HCT116 (cell line): ENCODE measurements at regions not wholly inside any gene's neighbourhood (a gene's known extent, or its start where the extent isn't known, plus 50 kb on each side); places are given as distances from the start of the nearest gene placed in this dataset.

ENCODE experiments used
- CEBPB ChIP-seq: IDR thresholded peaks from 2 replicates; pipeline ENCODE4 v1.6.1; 2012; ENCODE audit warnings: low read depth
- JUND ChIP-seq: IDR thresholded peaks from 2 replicates; pipeline ENCODE4 v1.6.1; 2012
- POLR2A ChIP-seq: IDR thresholded peaks from 2 replicates; pipeline ENCODE4 v1.7.0; 2011; ENCODE audit warnings: borderline replicate concordance; ENCODE audit not compliant: insufficient read depth, insufficient read length; ENCODE audit errors: extremely low read depth
- POLR2AphosphoS5 ChIP-seq: IDR thresholded peaks from 2 replicates; pipeline ENCODE4 v1.6.1; 2011; ENCODE audit warnings: mild to moderate bottlenecking, low read depth, low read length, moderate library complexity
- RAD21 ChIP-seq: IDR thresholded peaks from 2 replicates; pipeline ENCODE4 v1.6.1; 2012; ENCODE audit warnings: low read depth, mild to moderate bottlenecking
- SP1 ChIP-seq: IDR thresholded peaks from 2 replicates; pipeline ENCODE4 v1.6.1; 2012; ENCODE audit warnings: low read depth
- TF ChIP-seq, protein P1 (sequence below), 3 experiments: fragments of 200-600 bp in 1 of 3; sonication (generic) in 1 of 3; IDR thresholded peaks in 2 of 3; conservative IDR thresholded peaks in 1 of 3; 2 replicates each; pipeline ENCODE4 v1.5.1; 2012 to 2017; ENCODE audit warnings: low read depth in 2 of 3, low read length in 2 of 3, antibody characterized with exemption in 1 of 3, borderline replicate concordance in 1 of 3, control low read depth in 1 of 3, mild to moderate bottlenecking in 1 of 3, mixed read lengths in 1 of 3, mixed run types in 1 of 3, moderate library complexity in 1 of 3; ENCODE audit not compliant: insufficient read depth in 1 of 3

DNA sequence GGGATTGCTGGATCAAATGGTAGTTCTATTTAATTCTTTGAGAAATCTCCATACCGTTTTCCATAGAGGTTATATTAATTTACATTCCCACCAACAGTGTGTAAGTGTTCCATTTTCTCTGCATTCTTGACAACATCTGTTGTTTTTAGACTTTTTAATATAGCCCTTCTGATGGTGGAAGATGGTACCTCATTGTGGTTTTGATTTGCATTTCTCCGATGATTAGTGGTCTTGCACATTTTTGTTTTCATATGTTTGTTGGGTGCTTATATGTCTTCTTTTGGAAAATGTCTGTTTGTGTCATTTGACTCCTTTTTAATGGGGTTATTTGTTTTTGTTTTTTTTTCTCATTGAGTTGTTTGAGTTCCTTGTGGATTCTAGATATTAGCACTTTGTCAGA is 75.3 kb upstream of the PUDP start:
- TF ChIP-seq RAD21 (no peak), CEBPB (no peak), POLR2A (no peak), JUND (no peak), POLR2AphosphoS5 (no peak), SP1 (no peak)
- TF ChIP-seq, protein P1, sequence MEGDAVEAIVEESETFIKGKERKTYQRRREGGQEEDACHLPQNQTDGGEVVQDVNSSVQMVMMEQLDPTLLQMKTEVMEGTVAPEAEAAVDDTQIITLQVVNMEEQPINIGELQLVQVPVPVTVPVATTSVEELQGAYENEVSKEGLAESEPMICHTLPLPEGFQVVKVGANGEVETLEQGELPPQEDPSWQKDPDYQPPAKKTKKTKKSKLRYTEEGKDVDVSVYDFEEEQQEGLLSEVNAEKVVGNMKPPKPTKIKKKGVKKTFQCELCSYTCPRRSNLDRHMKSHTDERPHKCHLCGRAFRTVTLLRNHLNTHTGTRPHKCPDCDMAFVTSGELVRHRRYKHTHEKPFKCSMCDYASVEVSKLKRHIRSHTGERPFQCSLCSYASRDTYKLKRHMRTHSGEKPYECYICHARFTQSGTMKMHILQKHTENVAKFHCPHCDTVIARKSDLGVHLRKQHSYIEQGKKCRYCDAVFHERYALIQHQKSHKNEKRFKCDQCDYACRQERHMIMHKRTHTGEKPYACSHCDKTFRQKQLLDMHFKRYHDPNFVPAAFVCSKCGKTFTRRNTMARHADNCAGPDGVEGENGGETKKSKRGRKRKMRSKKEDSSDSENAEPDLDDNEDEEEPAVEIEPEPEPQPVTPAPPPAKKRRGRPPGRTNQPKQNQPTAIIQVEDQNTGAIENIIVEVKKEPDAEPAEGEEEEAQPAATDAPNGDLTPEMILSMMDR (IDR thresholded peaks at IDR 0.05 in 2 of 3, conservative IDR thresholded peaks at IDR 0.05 in 1 of 3; ENCODE audit: borderline replicate concordance in 1 of 3, insufficient read depth in 1 of 3, low read depth in 2 of 3, low read length in 2 of 3): no peak
